ENCODE measurements at regions not wholly inside any gene's neighbourhood (a gene's known extent, or its start where the extent isn't known, plus 50 kb on each side); places are given as distances from the start of the nearest gene placed in this dataset.
"Not testable (repeated sequence)": the region's sequence is repeated elsewhere in the genome, so short reads cannot be mapped to it uniquely, and the experiment has no call there.

DNA sequence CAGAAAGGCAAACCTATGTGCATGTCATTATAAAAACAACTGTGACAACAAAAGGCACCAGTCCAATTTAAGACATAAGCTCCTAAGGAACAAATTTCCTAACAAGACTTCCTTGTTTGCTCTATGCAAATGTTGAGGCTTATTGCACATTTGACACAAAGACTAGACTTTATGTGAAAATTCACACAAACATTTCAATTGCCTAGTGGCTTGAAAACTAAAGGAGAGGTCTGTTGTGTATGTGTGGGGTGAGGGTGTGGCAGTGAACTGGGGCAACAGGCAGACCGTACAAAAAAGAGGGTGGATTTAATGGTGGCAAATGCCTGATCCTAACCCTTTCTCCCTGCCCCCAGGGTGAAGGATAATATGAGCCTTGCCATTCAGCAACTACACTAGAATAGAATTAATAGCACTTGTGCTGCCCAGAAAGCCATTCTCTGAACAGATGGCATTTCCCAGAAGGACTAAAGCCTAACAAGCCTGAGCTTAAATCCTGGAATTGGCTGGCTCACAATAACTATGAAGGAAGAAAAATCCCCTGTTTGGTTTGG, 73.9 kb downstream of the GLUL start:
- Mint-ChIP-seq H3K4me1 (ENCODE audit: unreplicated experiment) (peaks cover 3% of the 10 kb centered on the region), H3K27ac (no peak overlapping the region), H3K27me3 (no peaks in the 10 kb centered on the region), H3K36me3 (no peaks in the 10 kb centered on the region), H3K9me3 (no peaks in the 10 kb centered on the region), H3K4me3 (no peak overlapping the region)
- DNase-seq (ENCODE audit: extremely low spot score, unreplicated experiment), result no peak
- TF ChIP-seq CTCF (conservative IDR thresholded peaks at IDR 0.05), result no peak

- not testable (repeated sequence) for H3K4me3 Mint-ChIP-seq; H3K9me3 Mint-ChIP-seq; H3K27me3 Mint-ChIP-seq; DNase-seq (ENCODE audit: extremely low spot score, unreplicated experiment); H3K36me3 Mint-ChIP-seq; H3K4me1 Mint-ChIP-seq (ENCODE audit: unreplicated experiment); H3K27ac Mint-ChIP-seq
These were observed 75.1 kb downstream of the GLUL start for GRCh38 chr1:182316454-182316853.

- H3K36me3 Mint-ChIP-seq, result no peaks in the 10 kb centered on the region
- no peak for TF ChIP-seq CTCF (conservative IDR thresholded peaks at IDR 0.05)
- no peaks in the 10 kb centered on the region for H3K9me3 Mint-ChIP-seq
- H3K4me3 Mint-ChIP-seq, result no peak overlapping the region
- H3K27me3 Mint-ChIP-seq, result no peaks in the 10 kb centered on the region
- DNase-seq (ENCODE audit: extremely low spot score, unreplicated experiment), result no peak
- H3K4me1 Mint-ChIP-seq (ENCODE audit: unreplicated experiment), result peaks cover 3% of the 10 kb centered on the region
- H3K27ac Mint-ChIP-seq, result no peak overlapping the region
These were observed 76.4 kb downstream of the GLUL start for GRCh38 chr1:182315167-182315556.

DNA sequence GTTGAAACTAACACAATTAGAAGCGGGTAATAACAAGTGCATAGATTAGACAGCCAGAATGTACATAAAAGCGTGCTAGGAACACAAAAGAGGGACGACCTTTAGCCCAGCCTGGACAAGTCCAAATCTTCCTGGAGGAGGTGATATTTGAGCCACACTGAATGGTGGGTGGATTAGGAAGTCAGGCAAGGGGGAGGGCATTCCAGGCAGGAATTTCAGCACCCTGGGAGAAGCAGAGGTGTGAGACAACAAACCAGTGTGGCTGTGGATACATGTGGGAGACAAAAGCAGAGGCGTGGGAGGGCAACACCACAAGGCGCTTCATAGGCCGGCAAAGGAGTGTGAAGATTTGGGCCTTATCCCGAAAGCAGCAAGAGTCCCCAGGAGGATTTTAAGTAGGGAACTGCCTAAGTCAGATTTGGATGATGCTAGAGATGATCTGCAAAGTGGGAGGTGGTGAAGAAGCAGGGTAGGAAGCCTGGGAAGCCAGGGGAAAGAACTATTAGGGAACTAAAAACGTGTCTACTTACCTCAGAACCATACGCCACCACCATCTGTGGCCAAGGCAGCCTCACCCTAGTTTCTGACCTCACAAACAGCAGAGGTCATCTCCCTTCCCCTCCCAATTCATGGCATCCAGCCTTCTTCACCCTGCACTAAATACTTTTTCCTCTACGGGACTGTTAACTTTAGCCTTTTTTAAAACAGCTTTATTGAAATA, 81.8 kb downstream of the GLUL start:
- H3K4me1 Mint-ChIP-seq (ENCODE audit: unreplicated experiment), result peaks cover 10% of the 10 kb centered on the region
- no peaks in the 10 kb centered on the region for H3K9me3 Mint-ChIP-seq
- no peak for TF ChIP-seq CTCF (conservative IDR thresholded peaks at IDR 0.05)
- H3K4me3 Mint-ChIP-seq, result no peak overlapping the region
- DNase-seq (ENCODE audit: extremely low spot score, unreplicated experiment), result no peak
- H3K36me3 Mint-ChIP-seq, result no peaks in the 10 kb centered on the region
- no peak overlapping the region for H3K27ac Mint-ChIP-seq
- H3K27me3 Mint-ChIP-seq, result no peaks in the 10 kb centered on the region

DNA sequence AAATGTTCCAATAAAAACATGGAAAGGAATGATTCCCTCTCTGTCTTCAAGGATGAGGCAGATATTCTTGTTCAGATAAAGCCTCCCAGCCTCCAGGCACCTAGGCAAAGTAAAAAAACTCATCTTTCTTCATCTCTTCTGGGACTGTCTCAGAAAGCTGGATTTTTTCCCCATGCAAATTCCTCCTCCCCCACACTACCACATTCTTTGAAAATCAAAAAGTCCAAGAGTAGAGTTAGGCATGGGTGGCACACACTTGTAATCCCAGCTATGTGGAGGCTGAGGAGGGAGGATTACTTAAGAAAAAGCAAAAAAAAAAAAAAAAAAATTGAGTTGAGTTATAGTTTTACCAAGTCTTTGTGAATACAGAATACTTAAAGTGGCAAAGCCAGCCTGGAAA, 82.8 kb downstream of the GLUL start:
- no peak overlapping the region for H3K27ac Mint-ChIP-seq
- no peaks in the 10 kb centered on the region for H3K36me3 Mint-ChIP-seq
- no peak overlapping the region for H3K4me3 Mint-ChIP-seq
- DNase-seq (ENCODE audit: extremely low spot score, unreplicated experiment), result no peak
- no peak for TF ChIP-seq CTCF (conservative IDR thresholded peaks at IDR 0.05)
- H3K27me3 Mint-ChIP-seq, result no peaks in the 10 kb centered on the region
- no peaks in the 10 kb centered on the region for H3K9me3 Mint-ChIP-seq
- H3K4me1 Mint-ChIP-seq (ENCODE audit: unreplicated experiment), result peaks cover 14% of the 10 kb centered on the region

DNA sequence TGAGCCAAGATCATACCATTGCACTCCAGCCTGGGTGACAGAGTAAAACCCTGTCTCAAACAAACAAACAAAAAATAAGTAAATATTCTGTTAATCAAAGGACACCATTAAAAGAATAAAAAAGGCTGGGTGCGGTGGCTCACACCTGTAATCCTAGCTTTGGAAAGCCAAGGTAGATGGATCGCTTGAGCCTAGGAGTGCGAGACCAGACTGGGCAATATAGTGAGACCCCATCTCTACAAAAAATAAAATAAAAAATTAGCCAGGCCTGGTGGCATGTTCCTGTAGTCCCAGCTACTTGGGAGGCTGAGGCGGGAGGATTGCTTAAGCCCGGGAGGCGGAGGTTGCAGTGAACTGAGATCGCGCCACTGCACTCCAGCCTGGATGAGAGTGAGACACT, 84.1 kb downstream of the GLUL start:
- H3K9me3 Mint-ChIP-seq; H3K4me3 Mint-ChIP-seq; H3K36me3 Mint-ChIP-seq; H3K27me3 Mint-ChIP-seq; DNase-seq (ENCODE audit: extremely low spot score, unreplicated experiment); H3K27ac Mint-ChIP-seq: not testable (repeated sequence)
- peaks cover 15% of the 10 kb centered on the region for H3K4me1 Mint-ChIP-seq (ENCODE audit: unreplicated experiment)
